GM21717 (cell line): ENCODE measurements at regions not wholly inside any gene's neighbourhood (a gene's known extent, or its start where the extent isn't known, plus 50 kb on each side); places are given as distances from the start of the nearest gene placed in this dataset.

Source experiments
- ATAC-seq: cut with Tn5 transposase; IDR thresholded peaks from one replicate; pipeline ENCODE4 v1.9.1; 2021; ENCODE audit warnings: mild to moderate bottlenecking, moderate library complexity; ENCODE audit not compliant: unreplicated experiment

DNA sequence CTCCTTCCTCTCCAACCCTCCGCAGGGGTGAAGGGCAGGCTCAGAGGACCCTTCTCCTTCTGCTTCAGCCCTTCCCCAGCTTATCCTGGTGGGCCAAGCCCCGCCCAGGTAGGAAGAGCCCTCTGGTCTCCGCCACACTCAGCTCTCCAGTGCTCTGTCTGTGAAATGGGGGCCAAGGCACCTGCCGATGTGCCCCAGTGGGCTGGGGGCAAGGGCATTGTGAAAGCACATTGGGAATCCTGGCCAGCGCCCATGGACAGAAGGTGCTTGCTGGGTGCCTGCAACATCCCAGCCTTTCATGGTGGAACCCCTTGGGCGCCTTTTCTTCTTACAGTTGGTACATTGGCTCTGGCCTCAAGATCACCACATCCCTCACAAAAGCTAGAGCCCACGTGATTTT, 150.8 kb downstream of the INHBB start:
- no peak for ATAC-seq

DNA sequence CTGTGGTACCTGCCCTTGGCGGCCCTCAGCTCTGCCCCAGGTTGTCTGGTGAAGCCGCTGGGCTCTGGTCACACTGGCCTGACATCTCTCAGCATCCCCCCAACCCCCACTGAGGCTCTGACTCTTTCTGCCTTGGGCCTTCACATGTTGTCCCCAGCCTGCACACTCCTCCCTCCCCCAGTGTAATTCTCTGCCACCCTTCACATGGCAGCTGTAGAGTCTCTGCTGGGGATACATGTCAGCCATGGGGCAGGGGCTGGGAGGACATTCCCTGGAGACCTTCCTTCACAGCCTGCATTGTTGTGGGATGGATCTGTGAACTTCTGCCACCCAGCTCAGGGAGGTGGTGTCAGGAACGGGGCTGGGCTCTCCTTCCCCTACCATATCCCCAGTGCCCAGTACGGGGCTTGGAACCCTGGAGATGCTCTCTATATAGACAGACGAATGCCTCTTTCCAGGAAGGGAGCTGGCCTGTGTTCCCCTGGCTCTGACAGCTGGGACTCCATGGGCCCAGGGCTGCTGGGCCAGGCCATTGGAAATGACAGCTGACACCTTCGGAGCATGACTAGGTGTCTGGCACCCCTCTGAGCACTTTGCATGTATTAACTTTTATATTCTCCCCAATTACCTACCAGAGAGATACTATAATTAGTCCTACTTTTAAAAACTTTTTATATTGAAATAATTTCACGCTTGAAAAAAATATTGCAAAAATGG, 151.5 kb downstream of the INHBB start:
- ATAC-seq: no peak

DNA sequence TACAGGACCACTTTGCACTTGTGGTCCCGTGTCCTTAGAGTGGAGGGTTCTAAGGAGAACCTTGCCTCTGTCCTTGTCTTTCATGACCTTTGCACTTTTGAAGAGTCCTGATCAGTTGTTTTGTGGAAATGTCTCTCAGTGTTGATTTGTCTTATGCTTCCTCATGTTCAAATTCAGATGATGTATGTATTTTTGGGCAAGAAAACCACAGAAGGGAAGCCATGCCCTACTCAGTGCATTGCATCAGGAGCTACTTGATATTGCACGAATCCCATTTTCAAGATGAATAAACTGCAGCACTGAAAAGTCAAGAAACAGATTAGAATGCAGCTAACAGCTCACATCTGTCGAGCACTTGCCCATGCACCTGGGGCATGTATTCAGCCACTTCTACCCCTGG, 152.2 kb downstream of the INHBB start:
- no peak for ATAC-seq

DNA sequence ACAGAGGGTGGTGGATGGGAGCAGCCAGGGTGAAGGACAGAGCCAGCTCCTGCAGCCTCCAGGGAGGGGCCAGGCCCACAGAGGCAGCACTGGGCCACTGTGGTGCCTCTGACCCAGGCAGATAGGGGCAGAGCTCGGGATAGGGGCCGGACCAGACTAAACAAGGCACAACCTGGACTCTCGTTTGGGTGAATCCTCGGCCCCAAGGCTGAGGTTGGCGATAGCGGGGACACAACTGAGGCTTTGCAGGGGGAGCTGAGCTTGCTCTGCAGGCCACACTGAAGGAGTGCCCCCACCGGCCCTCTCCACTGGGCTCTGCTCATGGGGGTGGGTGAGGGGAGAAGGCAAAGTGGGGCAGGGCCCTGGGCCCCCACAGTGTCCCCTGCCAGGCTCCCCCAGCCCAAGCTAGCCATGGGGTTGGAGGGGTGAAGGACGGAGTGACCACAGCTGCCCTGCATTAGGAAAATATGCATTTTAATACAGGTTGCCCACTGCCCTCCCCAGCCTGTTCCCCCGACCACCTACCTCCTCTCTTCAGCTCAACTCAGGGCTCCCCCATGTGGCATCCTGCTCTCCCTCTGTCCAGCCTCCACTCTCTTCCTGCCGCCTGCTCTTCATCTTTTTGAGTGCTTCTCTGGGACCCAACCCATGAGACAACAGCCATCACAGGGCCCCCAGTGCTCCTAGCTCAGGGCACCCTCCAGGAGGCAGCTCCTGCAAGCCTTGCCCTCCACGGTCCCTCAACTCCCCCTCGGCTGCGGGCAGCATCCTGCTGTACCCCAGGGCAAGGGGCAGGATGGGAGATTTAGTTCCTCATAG, 152.8 kb downstream of the INHBB start:
- ATAC-seq: no peak

DNA sequence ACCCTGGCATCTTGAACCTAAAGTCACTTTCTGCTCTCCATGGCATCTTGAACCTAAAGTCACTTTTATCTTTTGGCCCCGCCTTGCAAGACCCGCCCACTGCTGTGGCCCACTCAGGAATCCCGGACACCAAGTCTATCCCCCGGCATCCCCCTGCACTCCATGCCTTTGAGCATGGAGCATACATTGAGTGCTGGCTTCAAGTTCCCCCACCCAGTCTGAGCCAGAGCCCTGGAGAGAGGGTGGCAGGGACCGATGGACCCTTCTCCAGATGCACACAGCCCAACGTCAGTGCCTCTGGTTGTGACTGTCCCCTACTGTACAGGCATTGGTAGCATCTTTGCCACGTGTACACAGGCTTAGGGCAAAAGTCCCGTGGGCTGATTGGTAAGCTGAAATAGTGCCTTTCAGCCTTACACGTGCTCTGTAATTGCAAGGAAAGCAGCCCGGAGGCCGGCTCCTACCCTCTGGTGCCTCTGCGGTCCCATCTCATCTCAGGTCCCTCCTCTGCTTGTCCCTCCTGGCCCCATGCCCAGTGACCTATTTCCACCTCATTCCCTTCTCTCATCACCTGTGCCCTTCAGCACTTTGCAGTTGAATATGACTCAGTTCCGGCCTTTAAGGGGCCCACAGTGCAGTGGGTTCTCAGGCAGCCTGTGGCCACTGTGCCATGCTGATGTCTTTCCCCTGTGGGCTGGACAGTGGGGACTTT, 154.0 kb downstream of the INHBB start:
- ATAC-seq: no peak

DNA sequence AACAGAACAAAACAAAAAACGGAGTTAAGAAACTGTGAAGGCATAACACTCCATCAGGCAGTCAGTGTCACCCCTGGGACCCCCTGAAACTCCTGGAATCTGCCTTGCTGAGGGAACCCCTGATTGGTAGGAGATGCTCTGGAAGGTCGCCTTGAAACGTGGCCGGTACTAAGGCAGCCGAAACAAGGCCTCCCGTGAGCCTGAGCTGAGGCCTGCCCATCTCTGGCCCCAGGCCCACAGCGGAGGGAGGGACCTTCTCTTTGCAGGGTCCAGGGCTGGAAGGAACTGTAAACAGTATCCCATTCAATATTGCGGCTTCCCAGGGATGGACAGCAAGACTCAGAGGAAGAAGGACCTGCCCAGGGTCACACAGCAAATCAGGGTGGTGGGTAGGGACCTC, 155.7 kb downstream of the INHBB start:
- no peak for ATAC-seq

DNA sequence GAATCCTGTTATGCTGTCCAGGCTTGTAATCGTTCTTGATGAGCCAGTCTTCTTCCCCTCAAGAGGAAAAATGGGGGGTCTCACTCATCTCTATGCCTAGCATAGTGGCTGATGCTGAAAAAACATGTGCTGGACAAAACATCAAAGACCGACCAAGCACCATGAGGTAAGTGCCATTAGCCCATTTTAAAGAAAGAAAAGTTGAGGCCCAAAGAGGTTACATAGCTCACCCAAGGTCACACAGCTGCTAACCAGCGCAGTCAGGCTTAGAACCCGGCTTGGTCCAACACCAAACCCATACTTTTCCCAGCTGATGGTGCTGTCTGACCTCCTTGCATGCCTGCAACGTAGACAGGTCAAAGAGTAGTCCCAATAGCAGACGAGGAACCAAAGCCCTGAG, 156.4 kb downstream of the INHBB start:
- ATAC-seq: no peak

DNA sequence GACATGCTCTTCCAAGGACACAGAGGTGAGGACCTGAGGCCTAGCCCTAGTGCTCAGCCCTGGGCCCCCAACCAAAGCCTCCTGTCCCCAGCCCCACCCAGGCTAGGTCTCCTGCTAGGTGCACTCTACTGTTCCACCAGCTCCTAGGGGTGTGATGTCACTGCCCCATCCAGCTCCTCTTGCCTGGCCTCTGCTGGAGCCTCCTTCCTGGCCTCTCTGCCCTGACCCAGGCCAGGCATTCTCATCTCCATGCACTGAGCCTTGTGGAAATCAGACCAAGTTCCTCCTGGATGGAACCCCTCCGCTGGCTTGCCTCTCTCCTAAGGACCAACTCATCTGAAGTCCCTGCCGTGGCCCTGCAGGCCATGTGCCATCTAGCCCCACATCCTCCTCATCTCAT, 156.8 kb downstream of the INHBB start:
- ATAC-seq: no peak

DNA sequence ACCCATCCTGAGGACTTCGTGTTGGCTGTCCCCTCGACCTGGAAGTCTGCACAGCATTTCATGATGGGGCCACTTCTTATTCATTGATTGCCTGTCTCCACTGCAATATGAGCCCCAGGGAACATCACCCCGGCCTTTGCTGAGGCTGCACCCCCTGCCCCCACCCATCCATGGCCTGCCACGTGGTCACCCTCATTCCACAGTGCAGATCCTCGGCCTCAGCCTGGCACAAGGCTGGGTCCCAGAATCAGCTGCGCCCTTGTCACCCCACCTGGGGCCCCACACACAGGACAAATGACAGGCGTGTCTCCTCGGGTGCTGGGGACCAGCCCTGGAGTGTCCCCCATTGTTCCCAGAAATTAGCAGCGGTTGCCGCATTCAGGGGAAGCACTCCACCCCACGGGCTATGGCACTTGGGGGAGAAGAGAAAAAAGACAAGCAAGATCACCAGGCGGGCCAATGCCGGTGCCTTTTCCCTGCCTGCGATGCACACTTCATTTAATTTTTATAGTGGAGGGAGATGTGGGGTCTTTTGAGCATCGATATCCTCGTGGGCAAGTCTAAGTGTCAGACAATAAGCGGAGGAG, 157.4 kb downstream of the INHBB start:
- ATAC-seq: no peak

DNA sequence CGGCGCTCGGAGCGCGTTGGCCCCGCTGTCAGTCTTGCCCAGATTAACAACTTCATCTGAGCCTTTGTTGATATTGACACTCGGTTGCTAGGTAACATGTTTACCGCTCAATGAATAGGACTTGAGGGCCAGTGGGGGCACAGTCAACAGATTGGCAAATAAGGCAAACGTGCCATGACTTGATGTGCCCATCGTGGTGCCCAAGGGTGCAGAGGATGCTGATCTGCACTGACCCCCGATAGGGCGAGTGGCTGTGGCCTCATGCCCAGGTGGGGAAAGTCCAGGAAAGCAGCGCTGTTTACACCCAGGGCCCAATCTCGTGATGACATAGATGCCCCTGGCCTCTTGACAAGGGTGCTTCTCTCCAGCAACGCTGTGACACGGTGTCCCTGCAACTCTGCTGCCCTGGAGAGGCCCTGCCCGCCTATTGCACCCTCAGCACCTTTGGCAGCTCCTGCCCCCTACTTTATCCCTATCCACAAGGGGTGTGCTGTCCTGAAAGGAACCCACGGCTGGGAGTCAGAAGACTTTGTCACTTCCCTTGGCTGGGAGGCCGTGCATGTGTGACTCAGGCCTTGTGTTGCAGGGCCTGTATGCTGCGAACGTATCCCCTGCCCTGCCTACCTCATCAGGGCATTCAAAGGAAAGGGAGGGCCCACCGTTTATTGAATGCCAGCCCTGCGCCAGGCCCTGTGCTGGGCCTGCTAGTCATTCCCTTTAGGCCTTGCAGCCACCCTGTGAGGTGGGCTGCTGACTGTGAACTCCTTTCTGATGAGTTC, 158.0 kb downstream of the INHBB start:
- ATAC-seq: no peak

DNA sequence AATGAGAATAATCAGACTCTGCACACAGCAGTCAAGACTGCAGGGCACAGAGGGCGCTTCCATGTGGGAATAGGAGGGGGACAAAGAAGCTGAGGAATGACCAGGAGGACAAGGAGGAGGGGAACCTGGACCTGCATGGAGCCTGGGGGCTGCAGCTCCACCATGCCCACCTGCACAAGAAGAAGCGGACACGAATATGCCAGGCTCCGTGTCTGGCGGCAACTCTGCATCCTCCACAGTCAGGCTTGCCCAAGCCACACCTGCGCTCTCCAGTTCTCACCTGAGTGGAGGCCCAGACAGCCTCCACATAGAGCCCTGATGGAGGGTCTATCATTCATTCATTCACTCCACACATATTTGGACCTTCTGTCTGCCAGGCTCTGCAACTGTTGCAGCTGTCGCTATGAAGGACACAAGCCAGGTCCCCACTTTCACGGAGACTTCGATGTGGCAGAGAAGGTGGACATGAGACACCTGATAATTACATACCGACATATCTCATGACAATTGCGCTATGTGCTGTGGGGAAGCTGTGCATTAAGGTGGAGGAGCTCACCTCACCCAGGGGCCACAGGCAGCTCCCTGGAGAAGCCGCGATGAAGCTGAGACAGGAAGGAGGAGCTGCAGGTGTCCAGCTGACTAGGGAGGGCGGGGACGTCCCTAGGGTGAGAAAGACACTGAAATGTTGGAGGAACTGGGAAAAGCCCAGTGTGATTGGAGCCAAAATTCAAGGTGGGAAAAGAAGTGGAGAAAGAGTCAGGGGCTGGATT, 159.2 kb downstream of the INHBB start:
- ATAC-seq: no peak

DNA sequence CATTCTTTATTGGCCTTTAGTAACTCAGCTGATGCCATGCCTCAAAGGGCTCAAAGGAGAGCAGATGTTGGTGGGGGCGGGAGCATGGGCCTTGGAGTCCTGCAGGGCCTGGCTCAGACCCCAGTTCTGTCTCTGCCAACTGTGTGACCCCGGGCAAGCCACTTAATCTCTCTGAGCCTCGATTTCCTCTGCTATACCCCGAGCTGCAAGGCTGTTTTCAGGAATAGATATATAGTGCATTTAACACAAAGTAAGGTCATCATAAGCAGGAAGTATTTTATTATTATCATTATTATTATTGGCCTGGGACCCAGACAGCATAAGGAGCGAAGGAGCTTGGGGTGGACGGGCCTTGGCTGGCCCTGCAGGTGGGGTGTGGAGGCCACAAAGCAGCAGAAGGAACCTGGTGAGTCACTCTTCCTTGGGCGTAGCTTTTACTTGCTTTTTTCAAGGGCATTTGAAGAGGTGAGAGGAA, 162.7 kb downstream of the INHBB start:
- no peak for ATAC-seq

DNA sequence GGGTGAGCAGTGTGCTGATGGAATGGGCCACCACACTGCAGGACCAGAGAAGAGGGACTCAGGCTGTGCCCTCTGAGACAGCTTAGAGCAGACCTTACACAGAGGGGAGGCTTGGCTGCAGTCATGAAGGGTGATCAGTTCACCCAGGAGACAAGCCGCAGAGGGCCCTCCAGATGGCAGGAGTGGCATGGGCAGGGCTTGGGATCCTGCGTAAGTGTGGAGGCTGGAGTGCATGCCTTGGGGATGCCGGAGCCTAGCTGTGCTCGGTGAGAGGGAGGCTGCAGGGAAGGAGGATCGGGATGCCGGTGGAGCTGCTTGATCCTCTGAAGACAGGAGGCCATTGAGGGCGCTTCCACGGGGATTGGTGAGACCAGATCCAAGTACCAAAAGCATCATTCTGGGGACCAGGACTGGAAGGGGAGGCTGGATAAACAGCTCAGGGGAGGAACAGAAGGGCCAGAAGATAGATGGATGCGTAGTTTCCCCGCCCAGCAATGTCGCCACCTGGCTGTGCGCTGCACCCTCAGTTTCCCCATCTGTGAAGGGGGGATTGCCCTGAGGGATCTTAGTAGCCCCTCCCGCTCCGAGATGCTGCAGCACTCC, 163.4 kb downstream of the INHBB start:
- no peak for ATAC-seq

DNA sequence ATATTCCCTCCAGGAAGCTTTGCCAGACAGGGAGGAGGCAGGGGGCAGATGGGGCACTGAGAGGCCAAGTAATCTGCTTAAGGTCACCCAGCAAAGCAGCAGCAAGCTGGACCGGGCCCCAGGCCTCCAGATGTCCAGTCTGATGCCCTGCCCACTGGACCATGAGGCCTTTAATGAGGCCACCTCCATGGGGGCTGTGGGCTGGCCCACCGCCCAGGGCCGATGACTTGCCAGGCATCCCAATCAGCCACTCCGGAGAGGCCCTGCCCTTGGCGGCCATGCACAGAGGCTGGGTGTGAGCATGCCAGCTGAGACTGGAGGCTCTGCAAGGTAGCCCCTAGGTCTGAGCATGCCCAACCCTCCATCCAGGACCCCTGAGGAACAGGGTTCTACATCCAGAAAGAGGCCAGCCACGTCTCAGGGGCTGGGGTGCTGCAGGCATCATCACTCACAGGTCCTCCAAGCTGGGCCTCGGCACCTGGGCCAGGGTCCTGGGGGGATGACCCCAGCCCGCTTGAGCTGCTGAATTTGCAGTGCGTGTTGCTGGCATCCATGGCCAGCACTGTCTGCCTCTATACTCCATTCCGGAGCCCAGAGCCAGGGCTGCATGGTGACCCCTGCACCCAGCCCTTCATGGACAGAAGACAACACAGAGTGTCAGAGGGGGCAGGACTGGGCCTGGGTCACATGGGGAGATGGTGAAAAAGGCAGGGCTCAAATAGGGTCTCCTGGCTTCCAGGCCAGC, 164.2 kb downstream of the INHBB start:
- no peak for ATAC-seq

DNA sequence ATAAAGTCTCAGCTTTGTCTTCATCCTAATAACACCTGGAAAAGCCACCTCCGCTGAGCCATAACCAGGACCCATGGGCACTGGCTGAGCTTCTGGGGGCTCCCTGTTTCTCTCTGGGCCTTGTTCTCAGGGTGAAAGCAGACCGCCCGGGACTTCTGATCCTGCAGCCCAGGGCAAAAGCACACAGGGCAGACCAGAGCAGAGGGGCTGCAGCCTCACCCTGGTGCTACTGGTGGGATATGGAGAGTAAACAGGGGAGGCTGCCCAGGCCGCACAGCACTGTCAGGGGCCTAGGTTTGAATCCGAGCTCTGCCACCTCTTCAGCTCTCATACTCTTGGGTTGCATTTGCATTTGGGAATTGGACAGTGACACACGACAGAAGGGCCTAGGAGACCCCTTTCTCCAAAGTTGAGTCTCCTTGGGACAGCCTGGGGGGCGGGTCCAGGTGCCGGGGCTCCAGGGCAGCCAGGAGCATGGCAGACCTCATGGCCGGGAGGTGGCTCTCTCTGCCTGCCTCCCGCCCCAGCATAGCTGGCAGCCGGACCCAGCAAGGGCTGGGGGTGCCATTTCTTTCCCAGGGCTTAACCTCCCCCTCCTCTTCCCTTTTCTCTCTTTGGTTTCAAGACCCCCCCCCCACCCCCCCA, 164.9 kb downstream of the INHBB start:
- no peak for ATAC-seq

DNA sequence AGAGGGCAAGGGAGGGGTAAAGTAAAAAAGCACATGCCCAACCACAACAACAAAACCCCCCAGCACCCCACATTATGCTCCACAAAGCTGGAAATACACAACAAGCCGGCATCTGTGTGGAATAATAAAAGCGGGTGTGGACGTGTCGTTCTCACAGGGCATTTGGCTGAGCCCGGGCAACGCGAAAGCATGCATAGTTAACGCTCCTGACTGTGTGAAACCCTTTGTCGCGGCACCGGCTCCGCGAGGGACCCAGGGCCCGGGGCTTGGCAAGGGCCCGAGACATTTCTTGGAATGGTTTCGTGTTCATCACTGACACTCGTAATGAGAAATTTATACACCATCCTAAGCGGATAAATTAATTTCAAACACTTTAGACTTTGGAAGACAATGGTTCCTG, 165.6 kb downstream of the INHBB start:
- no peak for ATAC-seq

DNA sequence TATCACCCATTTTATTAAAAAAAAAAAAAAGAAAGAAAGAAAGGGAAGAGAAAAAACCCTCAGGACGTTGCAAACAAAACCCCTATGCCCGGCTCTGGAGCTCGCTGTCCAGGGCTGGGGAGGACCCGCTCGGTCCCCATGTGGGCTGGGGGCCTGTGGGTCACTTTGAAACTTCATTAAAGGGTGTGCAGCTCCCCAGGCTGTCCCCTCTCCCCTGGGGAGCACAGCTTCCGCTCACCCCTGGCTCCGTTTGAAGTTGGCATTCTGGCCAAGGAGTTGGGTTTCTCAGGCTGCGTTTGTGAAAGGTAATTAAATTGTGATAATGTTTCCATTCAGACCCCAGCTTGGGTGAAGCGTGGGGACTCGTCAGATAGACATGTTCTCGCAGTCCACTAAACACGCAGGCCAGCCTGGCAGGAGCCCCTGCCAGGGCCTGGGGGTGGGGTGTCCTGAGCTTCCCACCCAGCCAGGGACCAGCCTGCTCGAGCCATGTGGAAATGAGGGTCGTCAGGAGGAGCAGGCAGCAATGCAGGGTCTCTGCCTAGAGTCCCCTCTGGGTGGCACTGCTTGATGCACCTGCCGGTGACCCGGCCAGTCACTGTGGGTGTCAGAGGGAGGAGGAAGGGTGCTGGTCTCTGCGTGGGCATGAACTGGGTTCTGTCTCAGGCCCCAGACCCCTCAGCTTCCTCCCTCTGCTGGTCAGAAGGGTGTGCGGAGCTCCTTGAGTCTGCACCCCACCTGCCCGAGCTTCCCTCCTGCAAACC, 166.2 kb downstream of the INHBB start:
- ATAC-seq: no peak
